Stimulated activated CD8-positive, alpha-beta memory T cell treated with anti-CD3 and anti-CD28 coated beads, Interleukin-12 subunit alpha, Interleukin-12 subunit beta, amount 100 ng/mL, for 24 hours (primary cell): ENCODE measurements at regions not wholly inside any gene's neighbourhood (a gene's known extent, or its start where the extent isn't known, plus 50 kb on each side); places are given as distances from the start of the nearest gene placed in this dataset.
A peak's percentile ranks its signal among the peaks of the same experiment; 100 is the strongest.

Source experiments
- DNase-seq: peaks from one replicate; pipeline ENCODE4 v3.0.0-alpha.2; 2020; ENCODE audit errors: extremely low read depth

- no peak for DNase-seq
Measured at GRCh38 chr2:217625557-217626169, 377.1 kb downstream of the TNS1 start.

GRCh38 chr2:217623281-217623912 is 379.4 kb downstream of the TNS1 start:
- no peak for DNase-seq

GRCh38 chr2:217622205-217623060 is 380.4 kb downstream of the TNS1 start:
- no peak for DNase-seq

- no peak for DNase-seq
Measured at GRCh38 chr2:217621391-217621801, 381.4 kb downstream of the TNS1 start.

- no peak for DNase-seq
Measured at GRCh38 chr2:217618744-217619143, 384.1 kb downstream of the TNS1 start.

GRCh38 chr2:217617616-217618022 is 385.2 kb downstream of the TNS1 start:
- no peak for DNase-seq

- DNase-seq: no peak
Measured at GRCh38 chr2:217616936-217617335, 385.9 kb downstream of the TNS1 start.

- DNase-seq: no peak
Measured at GRCh38 chr2:217615171-217615570, 387.6 kb downstream of the TNS1 start.

GRCh38 chr2:217614498-217614897 is 388.3 kb downstream of the TNS1 start:
- no peak for DNase-seq

GRCh38 chr2:217614096-217614495 is 388.7 kb downstream of the TNS1 start:
- DNase-seq: no peak

GRCh38 chr2:217612920-217613319 is 389.9 kb downstream of the TNS1 start:
- no peak for DNase-seq

GRCh38 chr2:217612211-217612610 is 390.6 kb downstream of the TNS1 start:
- DNase-seq: no peak

GRCh38 chr2:217611626-217612127 is 391.1 kb downstream of the TNS1 start:
- DNase-seq: no peak

GRCh38 chr2:217611056-217611455 is 391.7 kb downstream of the TNS1 start:
- DNase-seq: no peak

GRCh38 chr2:217610401-217610814 is 392.4 kb downstream of the TNS1 start:
- peak; percentile 2 for DNase-seq

GRCh38 chr2:217609952-217610351 is 392.8 kb downstream of the TNS1 start:
- DNase-seq: no peak

- DNase-seq: no peak
Measured at GRCh38 chr2:217606296-217606695, 396.5 kb downstream of the TNS1 start.

- no peak for DNase-seq
Measured at GRCh38 chr2:217604527-217605194, 398.1 kb downstream of the TNS1 start.

- no peak for DNase-seq
Measured at GRCh38 chr2:217601601-217602000, 401.2 kb downstream of the TNS1 start.

- DNase-seq: no peak
Measured at GRCh38 chr2:217599906-217600305, 402.9 kb downstream of the TNS1 start.

GRCh38 chr2:217597681-217598080 is 405.1 kb downstream of the TNS1 start:
- DNase-seq: no peak

GRCh38 chr2:217597145-217597544 is 405.6 kb downstream of the TNS1 start:
- DNase-seq: no peak
